Fibroblast of lung (primary cell): ENCODE measurements at regions not wholly inside any gene's neighbourhood (a gene's known extent, or its start where the extent isn't known, plus 50 kb on each side); places are given as distances from the start of the nearest gene placed in this dataset.

Experiments used
- DNase-seq, 2 donors: peaks; one replicate each; pipeline versions ENCODE4 v3.0.0 to v3.0.0-alpha.2; 2010; ENCODE audit warnings: low read depth in 2 of 2
- H2AFZ ChIP-seq: 2 replicates; pipeline ENCODE4 v1.5.1; 2012; ENCODE audit warnings: low read length, control low read depth, inconsistent platforms
- H3K27ac ChIP-seq: 2 replicates; pipeline ENCODE4 v1.5.1; 2011; ENCODE audit warnings: low read length, control low read depth; ENCODE audit not compliant: insufficient read depth
- H3K27me3 ChIP-seq: 2 replicates; pipeline ENCODE4 v1.5.1; 2011; ENCODE audit warnings: mild to moderate bottlenecking, low read length; ENCODE audit not compliant: control insufficient read depth, insufficient read depth
- H3K36me3 ChIP-seq: 2 replicates; pipeline ENCODE4 v1.5.1; 2011; ENCODE audit warnings: low read length; ENCODE audit not compliant: control insufficient read depth, insufficient read depth
- H3K4me1 ChIP-seq: 2 replicates; pipeline ENCODE4 v1.5.1; 2011; ENCODE audit warnings: low read length; ENCODE audit not compliant: control insufficient read depth, insufficient read depth; ENCODE audit errors: extremely low read depth
- H3K4me2 ChIP-seq: 2 replicates; pipeline ENCODE4 v1.5.1; 2011; ENCODE audit warnings: low read length, control low read depth; ENCODE audit not compliant: insufficient read depth; ENCODE audit errors: extremely low read depth
- H3K4me3 ChIP-seq, 4 experiments: fragments of 200-600 bp in 1 of 4; sonication (generic) in 1 of 4; replicated peaks in 1 of 4; 2 replicates each; pipeline ENCODE4 v1.5.1; 2011 to 2016; ENCODE audit warnings: low read length in 4 of 4, low read depth in 3 of 4, mild to moderate bottlenecking in 3 of 4, control low read depth in 2 of 4, inconsistent platforms in 1 of 4, mixed read lengths in 1 of 4; ENCODE audit not compliant: insufficient read depth in 1 of 4; ENCODE audit errors: control extremely low read depth in 1 of 4
- H3K79me2 ChIP-seq: 2 replicates; pipeline ENCODE4 v1.5.1; 2012; ENCODE audit warnings: mild to moderate bottlenecking, low read length, inconsistent platforms; ENCODE audit not compliant: control insufficient read depth, insufficient read depth
- H3K9ac ChIP-seq: 2 replicates; pipeline ENCODE4 v1.5.1; 2011; ENCODE audit warnings: mild to moderate bottlenecking, low read length, control low read depth; ENCODE audit not compliant: insufficient read depth
- H3K9me3 ChIP-seq: 2 replicates; pipeline ENCODE4 v1.5.1; 2012; ENCODE audit warnings: low read depth, low read length; ENCODE audit not compliant: control insufficient read depth, insufficient read depth
- H4K20me1 ChIP-seq: 2 replicates; pipeline ENCODE4 v1.5.1; 2011; ENCODE audit warnings: low read length; ENCODE audit not compliant: control insufficient read depth, insufficient read depth; ENCODE audit errors: extremely low read depth
- CTCF ChIP-seq, 2 donors: IDR thresholded peaks in 1 of 2; conservative IDR thresholded peaks in 1 of 2; 1 replicate in 1 of 2; 2 replicates in 1 of 2; pipeline ENCODE4 v1.5.1; 2011 to 2012; ENCODE audit warnings: low read length in 2 of 2, control low read depth in 1 of 2, inconsistent platforms in 1 of 2, low read depth in 1 of 2, mild to moderate bottlenecking in 1 of 2
- EZH2 ChIP-seq: IDR thresholded peaks from 2 replicates; pipeline ENCODE4 v1.5.1; 2012; ENCODE audit warnings: low read length, control low read depth, mild to moderate bottlenecking; ENCODE audit errors: missing control alignments

GRCh38 chr2:186068139-186068801, 329.7 kb downstream of the FSIP2 start:
- no peak overlapping the region for H3K9ac ChIP-seq
- H3K4me3 ChIP-seq: no peak overlapping the region
- H3K4me2 ChIP-seq: no peak overlapping the region
- H2AFZ ChIP-seq: no peak overlapping the region
- H3K36me3 ChIP-seq: no peaks in the 10 kb centered on the region
- H3K27ac ChIP-seq: no peak overlapping the region
- H3K9me3 ChIP-seq: no peaks in the 10 kb centered on the region
- H3K4me1 ChIP-seq: no peaks in the 10 kb centered on the region
- no peaks in the 10 kb centered on the region for H3K79me2 ChIP-seq
- H3K27me3 ChIP-seq: no peaks in the 10 kb centered on the region
- no peak for TF ChIP-seq EZH2
- no peak for TF ChIP-seq CTCF (conservative IDR thresholded peaks at IDR 0.05 in 1 of 2, IDR thresholded peaks at IDR 0.05 in 1 of 2; ENCODE audit: low read depth in 1 of 2, low read length in 2 of 2)
- peak in 1 of 2 donors; percentile 12 for DNase-seq
- no peaks in the 10 kb centered on the region for H4K20me1 ChIP-seq

GRCh38 chr2:186069676-186070075, 331.1 kb downstream of the FSIP2 start:
- H2AFZ ChIP-seq: no peak overlapping the region
- no peaks in the 10 kb centered on the region for H3K79me2 ChIP-seq
- no peak overlapping the region for H3K9ac ChIP-seq

GRCh38 chr2:186085226-186085625, 346.6 kb downstream of the FSIP2 start:
- no peak overlapping the region for H3K9ac ChIP-seq
- no peak for TF ChIP-seq CTCF (conservative IDR thresholded peaks at IDR 0.05 in 1 of 2, IDR thresholded peaks at IDR 0.05 in 1 of 2; ENCODE audit: low read depth in 1 of 2, low read length in 2 of 2)
- TF ChIP-seq EZH2: no peak
- H3K27ac ChIP-seq: no peak overlapping the region
- no peak overlapping the region for H3K4me3 ChIP-seq
- no peaks in the 10 kb centered on the region for H3K36me3 ChIP-seq
- no peaks in the 10 kb centered on the region for H3K27me3 ChIP-seq
- no peaks in the 10 kb centered on the region for H4K20me1 ChIP-seq
- H3K4me2 ChIP-seq: no peak overlapping the region
- no peaks in the 10 kb centered on the region for H3K9me3 ChIP-seq
- H3K4me1 ChIP-seq: no peaks in the 10 kb centered on the region
- H2AFZ ChIP-seq: no peak overlapping the region
- no peaks in the 10 kb centered on the region for H3K79me2 ChIP-seq
- DNase-seq: no peak

More at GRCh38 chr2:186069676-186070075, 331.1 kb downstream of the FSIP2 start:
- no peaks in the 10 kb centered on the region for H3K9me3 ChIP-seq
- H3K27ac ChIP-seq: no peak overlapping the region
- H3K36me3 ChIP-seq: no peaks in the 10 kb centered on the region
- DNase-seq: no peak
- H4K20me1 ChIP-seq: no peaks in the 10 kb centered on the region
- no peak overlapping the region for H3K4me2 ChIP-seq
- TF ChIP-seq CTCF (conservative IDR thresholded peaks at IDR 0.05 in 1 of 2, IDR thresholded peaks at IDR 0.05 in 1 of 2; ENCODE audit: low read depth in 1 of 2, low read length in 2 of 2): no peak
- no peak for TF ChIP-seq EZH2
- H3K4me1 ChIP-seq: no peaks in the 10 kb centered on the region
- H3K4me3 ChIP-seq: no peak overlapping the region
- H3K27me3 ChIP-seq: no peaks in the 10 kb centered on the region
